C4-2B (cell line): ENCODE measurements at regions not wholly inside any gene's neighbourhood (a gene's known extent, or its start where the extent isn't known, plus 50 kb on each side); places are given as distances from the start of the nearest gene placed in this dataset.

Experiments
- CTCF ChIP-seq: fragments of 450-650 bp; conservative IDR thresholded peaks from 2 replicates; pipeline ENCODE4 v1.5.1; 2017; ENCODE audit warnings: mild to moderate bottlenecking
- ZFX ChIP-seq: fragments of 450-650 bp; IDR thresholded peaks from 2 replicates; pipeline ENCODE4 v1.6.1; 2017

DNA sequence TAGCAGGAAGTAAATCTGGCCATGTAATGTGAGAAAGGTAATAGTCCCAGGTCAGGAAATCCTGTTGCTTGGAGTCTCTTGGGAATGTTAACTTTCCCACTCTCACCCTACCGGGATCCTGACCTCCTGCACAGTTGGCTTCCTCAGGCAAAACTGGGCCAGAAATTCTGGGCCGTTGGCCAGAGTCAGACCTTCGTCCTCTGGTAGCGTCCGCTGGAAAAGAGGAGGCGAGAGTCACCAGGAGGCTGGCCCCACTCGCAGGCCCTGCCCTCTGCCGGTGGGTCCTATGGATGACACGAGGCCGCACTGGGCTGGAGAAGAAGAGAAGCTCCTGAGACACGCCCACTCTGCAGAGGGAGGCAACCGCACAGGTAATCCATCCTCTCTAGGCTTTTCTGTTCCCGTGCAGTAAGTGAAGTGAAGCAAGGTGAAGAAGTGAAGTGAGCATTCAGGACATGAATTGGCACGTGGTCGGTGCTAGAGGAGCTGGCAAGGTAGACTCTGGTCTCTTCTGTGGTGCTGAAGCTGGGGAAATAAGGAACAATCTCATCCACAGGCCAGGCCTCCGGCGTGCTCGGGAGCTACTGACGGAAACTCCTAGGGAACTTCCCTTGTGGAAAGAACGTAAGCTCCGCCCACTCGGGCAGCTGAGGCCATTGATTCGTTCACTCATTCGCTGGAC is 182.7 kb upstream of the GLI2 start:
- peak; percentile 91 for TF ChIP-seq CTCF
- TF ChIP-seq ZFX, result no peak
